ENCODE measurements at regions not wholly inside any gene's neighbourhood (a gene's known extent, or its start where the extent isn't known, plus 50 kb on each side); places are given as distances from the start of the nearest gene placed in this dataset.

GRCh38 chr21:32099812-32100416 is 178.9 kb downstream of the MIS18A start:
- TF ChIP-seq POLR2A (IDR thresholded peaks at IDR 0.05) (no peak), CTCF (IDR thresholded peaks at IDR 0.05) (no peak)
